ENCODE measurements at regions not wholly inside any gene's neighbourhood (a gene's known extent, or its start where the extent isn't known, plus 50 kb on each side); places are given as distances from the start of the nearest gene placed in this dataset.

- Histone ChIP-seq H3K27me3 (ENCODE audit: control insufficient read depth, insufficient read depth, low read length) (peaks cover 2% of the 10 kb centered on the region), H3K36me3 (ENCODE audit: control insufficient read depth, insufficient read depth, low read length) (no peaks in the 10 kb centered on the region), H3K4me3 (ENCODE audit: low read depth, low read length) (no peak overlapping the region)
- DNase-seq (ENCODE audit: low read depth), result no peak
- TF ChIP-seq CTCF (IDR thresholded peaks at IDR 0.05; ENCODE audit: insufficient read depth, low read length, poor library complexity, severe bottlenecking), result no peak
Observed at GRCh38 chr5:72005671-72006070, 101.6 kb upstream of the MAP1B start.

- H3K27me3 ChIP-seq (ENCODE audit: control insufficient read depth, insufficient read depth, low read length), result peaks cover 2% of the 10 kb centered on the region
- no peaks in the 10 kb centered on the region for H3K36me3 ChIP-seq (ENCODE audit: control insufficient read depth, insufficient read depth, low read length)
Observed at GRCh38 chr5:72006361-72006760, 100.9 kb upstream of the MAP1B start.

DNA sequence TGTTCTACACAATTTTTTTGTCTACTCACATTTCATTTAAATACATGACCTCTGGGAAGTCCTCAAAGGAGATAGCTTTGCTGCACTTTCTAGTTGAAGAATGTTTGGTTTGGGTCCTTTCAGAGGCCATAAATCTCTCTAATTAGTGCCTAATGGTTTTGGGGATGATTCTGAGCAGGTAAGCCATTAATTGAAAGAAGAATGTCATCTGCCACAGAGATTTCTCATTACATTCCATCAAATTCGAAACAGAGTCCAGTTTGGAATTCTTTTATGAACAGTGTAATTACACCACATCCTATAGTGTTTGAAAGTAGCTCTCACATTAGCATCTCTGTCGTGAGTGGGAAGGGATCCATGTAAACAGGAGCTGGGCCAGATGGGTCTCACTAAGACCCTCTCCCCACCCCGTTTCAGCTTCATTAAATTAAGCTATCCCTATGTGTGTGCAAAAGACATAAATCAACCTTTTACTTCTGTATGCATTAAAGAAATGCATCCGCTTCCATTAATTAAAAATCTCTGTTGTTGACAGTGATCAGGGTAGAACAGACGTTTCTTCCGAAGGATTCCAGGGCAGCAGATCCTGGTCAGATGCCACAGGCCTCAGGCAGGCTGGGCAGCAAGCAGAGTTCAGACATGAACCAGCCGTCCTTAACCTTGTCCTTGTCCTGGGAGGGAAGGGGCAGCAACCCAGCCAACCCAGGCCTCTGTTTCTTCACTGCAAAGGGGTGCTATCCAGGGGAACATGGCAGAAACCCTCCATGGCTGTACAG, 99.8 kb upstream of the MAP1B start:
- TF ChIP-seq CTCF (IDR thresholded peaks at IDR 0.05; ENCODE audit: insufficient read depth, low read length, poor library complexity, severe bottlenecking), result no peak
- Histone ChIP-seq H3K4me3 (ENCODE audit: low read depth, low read length) (no peak overlapping the region), H3K36me3 (ENCODE audit: control insufficient read depth, insufficient read depth, low read length) (no peaks in the 10 kb centered on the region), H3K27me3 (ENCODE audit: control insufficient read depth, insufficient read depth, low read length) (no peaks in the 10 kb centered on the region)
- DNase-seq (ENCODE audit: low read depth), result no peak

More at GRCh38 chr5:72006361-72006760, 100.9 kb upstream of the MAP1B start:
- no peak for DNase-seq (ENCODE audit: low read depth)
- H3K4me3 ChIP-seq (ENCODE audit: low read depth, low read length), result no peak overlapping the region
- TF ChIP-seq CTCF (IDR thresholded peaks at IDR 0.05; ENCODE audit: insufficient read depth, low read length, poor library complexity, severe bottlenecking), result no peak

GRCh38 chr5:72009280-72009679, 98.0 kb upstream of the MAP1B start:
- DNase-seq (ENCODE audit: low read depth), result no peak
- no peaks in the 10 kb centered on the region for H3K27me3 ChIP-seq (ENCODE audit: control insufficient read depth, insufficient read depth, low read length)
- no peak overlapping the region for H3K4me3 ChIP-seq (ENCODE audit: low read depth, low read length)
- no peaks in the 10 kb centered on the region for H3K36me3 ChIP-seq (ENCODE audit: control insufficient read depth, insufficient read depth, low read length)
- TF ChIP-seq CTCF (IDR thresholded peaks at IDR 0.05; ENCODE audit: insufficient read depth, low read length, poor library complexity, severe bottlenecking), result no peak

DNA sequence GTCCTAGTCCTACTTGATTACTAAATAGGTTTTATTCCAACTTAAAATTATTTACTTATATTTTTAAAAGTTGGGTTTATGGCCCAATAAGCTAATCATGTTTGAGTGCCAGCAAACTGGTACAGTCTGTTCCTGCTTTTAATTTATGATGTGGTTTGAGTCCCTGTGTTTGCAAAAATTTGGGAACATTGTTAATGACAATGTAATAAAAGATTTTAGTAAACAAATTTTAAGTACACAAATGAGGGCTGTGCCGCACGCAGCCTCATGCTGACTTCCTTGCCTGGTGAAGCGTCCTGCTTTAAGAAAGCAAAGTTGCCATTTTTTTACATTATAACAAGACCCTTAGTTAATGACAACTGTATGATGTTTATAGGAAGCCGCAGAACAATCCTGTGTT, 96.8 kb upstream of the MAP1B start:
- Histone ChIP-seq H3K4me3 (ENCODE audit: low read depth, low read length) (no peak overlapping the region), H3K27me3 (ENCODE audit: control insufficient read depth, insufficient read depth, low read length) (no peaks in the 10 kb centered on the region), H3K36me3 (ENCODE audit: control insufficient read depth, insufficient read depth, low read length) (no peaks in the 10 kb centered on the region)
- DNase-seq (ENCODE audit: low read depth), result no peak
- no peak for TF ChIP-seq CTCF (IDR thresholded peaks at IDR 0.05; ENCODE audit: insufficient read depth, low read length, poor library complexity, severe bottlenecking)

DNA sequence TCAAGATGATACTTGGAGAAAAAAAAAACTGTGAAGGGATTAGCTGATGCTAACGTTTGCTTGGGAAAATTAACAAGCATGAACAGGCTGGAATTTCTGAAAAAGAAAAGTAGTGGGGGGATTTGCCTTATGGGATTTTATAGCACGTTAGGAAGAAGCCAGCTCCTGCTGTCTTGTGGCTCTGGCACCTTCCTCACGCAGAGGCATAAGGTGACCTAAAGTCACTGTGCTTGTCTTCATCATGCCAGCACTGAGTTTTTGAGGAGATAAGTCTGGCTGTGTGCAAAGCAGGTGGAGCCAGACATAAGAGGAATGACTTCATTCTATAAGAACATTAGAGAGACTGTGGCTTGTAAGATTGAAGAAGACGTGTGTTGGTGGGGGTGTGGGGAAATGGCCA, 94.4 kb upstream of the MAP1B start:
- DNase-seq (ENCODE audit: low read depth), result no peak
- no peak for TF ChIP-seq CTCF (IDR thresholded peaks at IDR 0.05; ENCODE audit: insufficient read depth, low read length, poor library complexity, severe bottlenecking)
- H3K36me3 ChIP-seq (ENCODE audit: control insufficient read depth, insufficient read depth, low read length), result no peaks in the 10 kb centered on the region
- no peaks in the 10 kb centered on the region for H3K27me3 ChIP-seq (ENCODE audit: control insufficient read depth, insufficient read depth, low read length)
- H3K4me3 ChIP-seq (ENCODE audit: low read depth, low read length), result no peak overlapping the region
